ENCODE measurements at regions not wholly inside any gene's neighbourhood (a gene's known extent, or its start where the extent isn't known, plus 50 kb on each side); places are given as distances from the start of the nearest gene placed in this dataset.

DNA sequence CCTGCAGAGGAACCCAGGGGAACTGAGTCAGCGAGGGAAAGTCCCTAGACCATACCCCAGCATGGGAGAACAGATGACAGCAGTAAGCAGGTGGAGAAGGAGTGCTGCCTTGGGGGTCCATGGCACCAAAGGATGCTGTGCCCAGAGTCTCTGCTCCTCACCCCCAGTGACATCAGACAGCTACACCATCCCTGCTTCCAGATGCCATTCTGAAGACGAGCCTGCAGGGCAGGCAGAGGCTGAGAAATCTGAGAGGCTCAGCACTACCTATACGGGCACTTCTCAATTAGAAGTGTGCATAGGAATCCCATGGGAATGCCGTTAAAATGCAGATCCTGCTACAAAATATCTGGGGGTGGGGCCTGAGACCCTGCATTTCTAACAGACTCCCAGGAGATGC is 211.3 kb upstream of the NSMCE3 start:
- TF ChIP-seq TCF12 (IDR thresholded peaks at IDR 0.05; ENCODE audit: low read depth, low read length), result no peak
- TF ChIP-seq JUND (IDR thresholded peaks at IDR 0.05; ENCODE audit: low read length), result no peak
- no peak for TF ChIP-seq SIX5 (IDR thresholded peaks at IDR 0.05; ENCODE audit: low read depth, low read length)
- no peak for TF ChIP-seq YY1 (IDR thresholded peaks at IDR 0.05; ENCODE audit: low read depth, low read length)
- TF ChIP-seq, protein P1, sequence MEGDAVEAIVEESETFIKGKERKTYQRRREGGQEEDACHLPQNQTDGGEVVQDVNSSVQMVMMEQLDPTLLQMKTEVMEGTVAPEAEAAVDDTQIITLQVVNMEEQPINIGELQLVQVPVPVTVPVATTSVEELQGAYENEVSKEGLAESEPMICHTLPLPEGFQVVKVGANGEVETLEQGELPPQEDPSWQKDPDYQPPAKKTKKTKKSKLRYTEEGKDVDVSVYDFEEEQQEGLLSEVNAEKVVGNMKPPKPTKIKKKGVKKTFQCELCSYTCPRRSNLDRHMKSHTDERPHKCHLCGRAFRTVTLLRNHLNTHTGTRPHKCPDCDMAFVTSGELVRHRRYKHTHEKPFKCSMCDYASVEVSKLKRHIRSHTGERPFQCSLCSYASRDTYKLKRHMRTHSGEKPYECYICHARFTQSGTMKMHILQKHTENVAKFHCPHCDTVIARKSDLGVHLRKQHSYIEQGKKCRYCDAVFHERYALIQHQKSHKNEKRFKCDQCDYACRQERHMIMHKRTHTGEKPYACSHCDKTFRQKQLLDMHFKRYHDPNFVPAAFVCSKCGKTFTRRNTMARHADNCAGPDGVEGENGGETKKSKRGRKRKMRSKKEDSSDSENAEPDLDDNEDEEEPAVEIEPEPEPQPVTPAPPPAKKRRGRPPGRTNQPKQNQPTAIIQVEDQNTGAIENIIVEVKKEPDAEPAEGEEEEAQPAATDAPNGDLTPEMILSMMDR (IDR thresholded peaks at IDR 0.05; ENCODE audit: control extremely low read depth in 1 of 3, insufficient read depth in 1 of 3, low read depth in 1 of 3, low read length in 3 of 3), result no peak
- no peak for TF ChIP-seq SP1 (IDR thresholded peaks at IDR 0.05; ENCODE audit: low read depth, low read length)
- no peak for TF ChIP-seq CREB1 (IDR thresholded peaks at IDR 0.05)
- no peak for TF ChIP-seq TAF1 (IDR thresholded peaks at IDR 0.05; ENCODE audit: low read depth, low read length)
- TF ChIP-seq ZNF274 (IDR thresholded peaks at IDR 0.05; ENCODE audit: borderline replicate concordance, extremely low read depth, low read length), result no peak
- TF ChIP-seq POLR2AphosphoS5 (IDR thresholded peaks at IDR 0.05; ENCODE audit: low read depth, low read length), result no peak
- TF ChIP-seq EP300 (IDR thresholded peaks at IDR 0.05; ENCODE audit: borderline replicate concordance in 1 of 2, low read depth in 2 of 2, low read length in 2 of 2), result no peak
- TF ChIP-seq POLR2A (IDR thresholded peaks at IDR 0.05; ENCODE audit: control extremely low read depth in 1 of 2, low read depth in 2 of 2, low read length in 2 of 2), result no peak
- TF ChIP-seq MAX (IDR thresholded peaks at IDR 0.05), result no peak
- TF ChIP-seq RFX5 (IDR thresholded peaks at IDR 0.05; ENCODE audit: borderline replicate concordance, low read depth, low read length), result no peak

Measured in H1 (cell line).